H1 (cell line): ENCODE measurements at regions not wholly inside any gene's neighbourhood (a gene's known extent, or its start where the extent isn't known, plus 50 kb on each side); places are given as distances from the start of the nearest gene placed in this dataset.

Experiments
- ASH2L ChIP-seq: fragments of 200-600, 300-600 bp; sonication (generic); IDR thresholded peaks from one replicate; pipeline ENCODE4 v1.7.1; 2017; ENCODE audit warnings: low read length

GRCh38 chr7:156558198-156558597 is 82.4 kb upstream of the RNF32 start (continued):
- TF ChIP-seq ASH2L: no peak
